ENCODE measurements at regions not wholly inside any gene's neighbourhood (a gene's known extent, or its start where the extent isn't known, plus 50 kb on each side); places are given as distances from the start of the nearest gene placed in this dataset.

DNA sequence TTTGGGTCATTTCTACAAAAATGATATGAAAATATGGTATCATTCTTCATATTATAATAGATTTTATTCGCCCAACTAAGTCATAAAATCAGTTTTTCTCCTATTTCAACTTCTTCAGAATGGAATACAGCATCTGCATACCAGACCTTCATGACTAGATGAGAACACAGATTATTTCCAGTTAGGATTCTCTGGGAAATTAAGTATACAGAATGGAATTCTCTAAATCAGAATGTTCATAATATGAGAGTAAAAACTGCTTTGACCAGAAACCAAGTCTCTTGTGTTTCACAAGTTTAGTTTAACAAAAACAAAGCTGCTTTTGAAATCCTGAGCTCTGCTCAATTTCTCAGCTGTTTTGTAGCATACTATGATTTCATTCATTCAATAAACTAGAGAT, 160.3 kb upstream of the SEMA3A start:
- DNase-seq (no peak), ATAC-seq (ENCODE audit: insufficient read depth, low read depth) (no peak)
- H3K27ac ChIP-seq (ENCODE audit: low read length) = no peak overlapping the region
- no peak overlapping the region for H2AFZ ChIP-seq (ENCODE audit: low read depth, low read length)
- H3K9ac ChIP-seq (ENCODE audit: low read depth, low read length) = no peak overlapping the region
- H3K4me2 ChIP-seq (ENCODE audit: insufficient read depth, low read length) = no peak overlapping the region
- no peaks in the 10 kb centered on the region for H3K4me1 ChIP-seq (ENCODE audit: insufficient read depth, low read length)
- no peak overlapping the region for H3K4me3 ChIP-seq (ENCODE audit: low read depth in 1 of 2, low read length in 2 of 2)
- H3K9me3 ChIP-seq (ENCODE audit: insufficient read depth, low read length, severe bottlenecking) = no peaks in the 10 kb centered on the region
- no peaks in the 10 kb centered on the region for H4K20me1 ChIP-seq (ENCODE audit: insufficient read depth, low read length)
- H3K36me3 ChIP-seq (ENCODE audit: insufficient read depth, low read length) = no peaks in the 10 kb centered on the region
- H3K79me2 ChIP-seq (ENCODE audit: insufficient read depth, low read length) = no peaks in the 10 kb centered on the region
- H3K27me3 ChIP-seq (ENCODE audit: insufficient read depth, low read length, poor library complexity) = no peaks in the 10 kb centered on the region
- TF ChIP-seq, protein P1, sequence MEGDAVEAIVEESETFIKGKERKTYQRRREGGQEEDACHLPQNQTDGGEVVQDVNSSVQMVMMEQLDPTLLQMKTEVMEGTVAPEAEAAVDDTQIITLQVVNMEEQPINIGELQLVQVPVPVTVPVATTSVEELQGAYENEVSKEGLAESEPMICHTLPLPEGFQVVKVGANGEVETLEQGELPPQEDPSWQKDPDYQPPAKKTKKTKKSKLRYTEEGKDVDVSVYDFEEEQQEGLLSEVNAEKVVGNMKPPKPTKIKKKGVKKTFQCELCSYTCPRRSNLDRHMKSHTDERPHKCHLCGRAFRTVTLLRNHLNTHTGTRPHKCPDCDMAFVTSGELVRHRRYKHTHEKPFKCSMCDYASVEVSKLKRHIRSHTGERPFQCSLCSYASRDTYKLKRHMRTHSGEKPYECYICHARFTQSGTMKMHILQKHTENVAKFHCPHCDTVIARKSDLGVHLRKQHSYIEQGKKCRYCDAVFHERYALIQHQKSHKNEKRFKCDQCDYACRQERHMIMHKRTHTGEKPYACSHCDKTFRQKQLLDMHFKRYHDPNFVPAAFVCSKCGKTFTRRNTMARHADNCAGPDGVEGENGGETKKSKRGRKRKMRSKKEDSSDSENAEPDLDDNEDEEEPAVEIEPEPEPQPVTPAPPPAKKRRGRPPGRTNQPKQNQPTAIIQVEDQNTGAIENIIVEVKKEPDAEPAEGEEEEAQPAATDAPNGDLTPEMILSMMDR (IDR thresholded peaks at IDR 0.05; ENCODE audit: borderline replicate concordance, extremely low read depth, low read length, poor library complexity, severe bottlenecking) = no peak
- TF ChIP-seq EZH2 (IDR thresholded peaks at IDR 0.05; ENCODE audit: borderline replicate concordance, low read depth, low read length, severe bottlenecking) = no peak

DNA sequence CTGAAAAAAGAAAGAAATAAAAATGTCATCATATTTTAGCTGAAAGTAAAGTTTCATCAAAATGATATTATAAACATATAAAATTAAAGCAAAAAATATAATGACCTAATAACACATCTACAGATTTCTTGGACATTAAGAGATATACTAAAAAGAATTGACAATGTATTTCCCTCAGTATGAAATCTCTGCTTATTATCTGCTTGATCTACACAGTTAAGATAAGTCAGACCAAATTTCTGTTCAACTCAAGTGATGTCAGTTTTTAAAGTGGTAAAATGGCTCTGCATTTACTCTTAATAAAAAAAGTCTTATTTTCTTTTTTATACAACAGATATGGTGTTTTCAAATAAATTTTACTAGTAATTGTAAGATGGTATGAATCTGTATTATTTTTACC, 159.4 kb upstream of the SEMA3A start:
- Histone ChIP-seq H4K20me1 (ENCODE audit: insufficient read depth, low read length) (no peaks in the 10 kb centered on the region), H3K79me2 (ENCODE audit: insufficient read depth, low read length) (no peaks in the 10 kb centered on the region), H3K9me3 (ENCODE audit: insufficient read depth, low read length, severe bottlenecking) (no peaks in the 10 kb centered on the region), H3K27me3 (ENCODE audit: insufficient read depth, low read length, poor library complexity) (no peaks in the 10 kb centered on the region), H3K36me3 (ENCODE audit: insufficient read depth, low read length) (no peaks in the 10 kb centered on the region), H3K27ac (ENCODE audit: low read length) (no peak overlapping the region), H3K4me2 (ENCODE audit: insufficient read depth, low read length) (no peak overlapping the region), H3K4me3 (ENCODE audit: low read depth in 1 of 2, low read length in 2 of 2) (no peak overlapping the region), H3K4me1 (ENCODE audit: insufficient read depth, low read length) (no peaks in the 10 kb centered on the region), H2AFZ (ENCODE audit: low read depth, low read length) (no peak overlapping the region), H3K9ac (ENCODE audit: low read depth, low read length) (no peak overlapping the region)
- DNase-seq (no peak), ATAC-seq (ENCODE audit: insufficient read depth, low read depth) (no peak)
- no peak for TF ChIP-seq EZH2 (IDR thresholded peaks at IDR 0.05; ENCODE audit: borderline replicate concordance, low read depth, low read length, severe bottlenecking)
- TF ChIP-seq, protein P1 (IDR thresholded peaks at IDR 0.05; ENCODE audit: borderline replicate concordance, extremely low read depth, low read length, poor library complexity, severe bottlenecking) = no peak

GRCh38 chr7:84339306-84339705, 144.7 kb upstream of the SEMA3A start:
- DNase-seq = no peak
- H3K9ac ChIP-seq (ENCODE audit: low read depth, low read length) = no peak overlapping the region

More at GRCh38 chr7:84339306-84339705, 144.7 kb upstream of the SEMA3A start:
- Histone ChIP-seq H3K27ac (ENCODE audit: low read length) (no peak overlapping the region), H3K4me2 (ENCODE audit: insufficient read depth, low read length) (no peak overlapping the region), H3K4me3 (ENCODE audit: low read depth in 1 of 2, low read length in 2 of 2) (no peak overlapping the region), H3K36me3 (ENCODE audit: insufficient read depth, low read length) (no peaks in the 10 kb centered on the region), H3K9me3 (ENCODE audit: insufficient read depth, low read length, severe bottlenecking) (no peaks in the 10 kb centered on the region), H2AFZ (ENCODE audit: low read depth, low read length) (no peak overlapping the region), H4K20me1 (ENCODE audit: insufficient read depth, low read length) (no peaks in the 10 kb centered on the region), H3K79me2 (ENCODE audit: insufficient read depth, low read length) (no peaks in the 10 kb centered on the region), H3K27me3 (ENCODE audit: insufficient read depth, low read length, poor library complexity) (no peaks in the 10 kb centered on the region), H3K4me1 (ENCODE audit: insufficient read depth, low read length) (no peaks in the 10 kb centered on the region)
- no peak for TF ChIP-seq EZH2 (IDR thresholded peaks at IDR 0.05; ENCODE audit: borderline replicate concordance, low read depth, low read length, severe bottlenecking)
- TF ChIP-seq, protein P1 (IDR thresholded peaks at IDR 0.05; ENCODE audit: borderline replicate concordance, extremely low read depth, low read length, poor library complexity, severe bottlenecking) = no peak
- ATAC-seq (ENCODE audit: insufficient read depth, low read depth) = no peak

Data from DND-41 (cell line).